GM12878 (cell line): ENCODE measurements at regions not wholly inside any gene's neighbourhood (a gene's known extent, or its start where the extent isn't known, plus 50 kb on each side); places are given as distances from the start of the nearest gene placed in this dataset.

ENCODE experiments used
- ATAC-seq: fragments of 200-7000 bp; cut with Tn5 transposase; 3 replicates; pipeline ENCODE4 v1.9.1; 2020; ENCODE audit warnings: mild to moderate bottlenecking, moderate library complexity
- BruUV-seq: library from RNA; stranded (reverse); fragments of 400-500 nt; replicated peaks from 2 replicates; lab custom pipeline; 2021; lab: Mats Ljungman, UMichigan
- CTCF ChIA-PET: fragments of 300-600 bp; sonication (Branson Sonifier 250); formaldehyde crosslinking; extraction: SDS; loops from one replicate; lab custom pipeline; 2021; ENCODE audit warnings: inconsistent platforms; lab: Yijun Ruan, JAX
- POLR2A ChIA-PET: fragments of 350-600 bp; formaldehyde crosslinking; extraction: SDS; loops from one replicate; lab custom pipeline; 2021; ENCODE audit warnings: inconsistent platforms; lab: Charles Lee
- RAD21 ChIA-PET: fragments of 300-600 bp; sonication (Branson Sonifier 250); formaldehyde crosslinking; loops from one replicate; lab custom pipeline; 2023; ENCODE audit warnings: antibody characterized with exemption; ENCODE audit not compliant: unreplicated experiment; lab: Charles Lee
- SMC1A ChIA-PET: fragments of 300-600 bp; sonication (Branson Sonifier 250); formaldehyde crosslinking; loops from one replicate; lab custom pipeline; 2023; ENCODE audit not compliant: unreplicated experiment, uncharacterized antibody; lab: Charles Lee
- DNase-seq: peaks from one replicate; pipeline ENCODE4 v3.0.0-alpha.2; 2011; ENCODE audit warnings: low read depth, low spot score
- FAIRE-seq: peaks from 3 replicates; lab custom pipeline; 2011; peaks lifted over from hg19 to GRCh38; lab: Jason Lieb, UNC
- H2AFZ ChIP-seq: 2 replicates; pipeline ENCODE4 v1.6.0; 2011; ENCODE audit warnings: low read depth, low read length, control low read depth; ENCODE audit not compliant: control insufficient read depth
- H3K27ac ChIP-seq: 2 replicates; pipeline ENCODE4 v1.5.1; 2011; ENCODE audit warnings: control low read depth; ENCODE audit not compliant: control insufficient read depth, insufficient read depth
- H3K27me3 ChIP-seq, 2 experiments: replicated peaks in 1 of 2; 2 replicates each; pipeline versions ENCODE4 v1.6.0 to v1.6.1; 2011; ENCODE audit warnings: low read length in 1 of 2; ENCODE audit not compliant: control insufficient read depth in 2 of 2, insufficient read depth in 2 of 2
- H3K36me3 ChIP-seq, 2 experiments: 2 replicates each; pipeline ENCODE4 v1.5.1; 2011; ENCODE audit warnings: low read length in 1 of 2; ENCODE audit not compliant: control insufficient read depth in 2 of 2, insufficient read depth in 2 of 2
- H3K4me1 ChIP-seq: 2 replicates; pipeline ENCODE4 v1.6.1; 2011; ENCODE audit warnings: mild to moderate bottlenecking, low read length, moderate library complexity, mixed read lengths; ENCODE audit not compliant: control insufficient read depth, insufficient read depth
- H3K4me2 ChIP-seq: 2 replicates; pipeline ENCODE4 v1.6.0; 2011; ENCODE audit warnings: control low read depth; ENCODE audit not compliant: control insufficient read depth, insufficient read depth
- H3K4me3 ChIP-seq: fragments of 200-600 bp; sonication (generic); 2 replicates; pipeline ENCODE4 v1.5.1; 2016
- H3K79me2 ChIP-seq: 2 replicates; pipeline ENCODE4 v1.6.0; 2011; ENCODE audit warnings: low read length; ENCODE audit not compliant: control insufficient read depth, insufficient read depth
- H3K9ac ChIP-seq: 2 replicates; pipeline ENCODE4 v1.8.0; 2011; ENCODE audit warnings: low read length, control low read depth, mixed read lengths; ENCODE audit not compliant: control insufficient read depth, insufficient read depth
- H3K9me3 ChIP-seq: replicated peaks from 3 replicates; pipeline ENCODE4 v1.5.1; 2011; ENCODE audit warnings: mild to moderate bottlenecking, low read length; ENCODE audit not compliant: control insufficient read depth, insufficient read depth
- H4K20me1 ChIP-seq: 2 replicates; pipeline ENCODE4 v1.6.0; 2011; ENCODE audit not compliant: control insufficient read depth, insufficient read depth
- CHD2 ChIP-seq: IDR thresholded peaks from 2 replicates; pipeline ENCODE4 v1.6.1; 2011; ENCODE audit warnings: low read depth, low read length, improper control_type of control experiment, borderline replicate concordance
- CTCF ChIP-seq, 3 experiments: IDR thresholded peaks in 2 of 3; conservative IDR thresholded peaks in 1 of 3; 2 replicates each; pipeline ENCODE4 v1.5.1; 2011; ENCODE audit warnings: low read depth in 3 of 3, low read length in 3 of 3, mild to moderate bottlenecking in 3 of 3, control low read depth in 2 of 3, moderate library complexity in 2 of 3, inconsistent platforms in 1 of 3, mixed read lengths in 1 of 3; ENCODE audit not compliant: control insufficient read depth in 2 of 3, insufficient read depth in 1 of 3; ENCODE audit errors: extremely low read depth in 1 of 3
- E4F1 ChIP-seq: fragments of 450-650 bp; IDR thresholded peaks from 2 replicates; pipeline ENCODE4 v1.6.1; 2018; ENCODE audit warnings: borderline replicate concordance, mild to moderate bottlenecking; ENCODE audit not compliant: partially characterized antibody
- IRF3 ChIP-seq: fragments of 450-650 bp; IDR thresholded peaks from 2 replicates; pipeline ENCODE4 v1.6.1; 2014; ENCODE audit warnings: mild to moderate bottlenecking
- MTA2 ChIP-seq: fragments of 450-650 bp; IDR thresholded peaks from 2 replicates; pipeline ENCODE4 v1.6.1; 2016; ENCODE audit warnings: low read depth, mild to moderate bottlenecking, moderate library complexity
- NFIC ChIP-seq: IDR thresholded peaks from 2 replicates; pipeline ENCODE4 v1.6.1; 2012; ENCODE audit warnings: low read depth, mild to moderate bottlenecking, inconsistent platforms, low read length, moderate library complexity
- POLR2A ChIP-seq: IDR thresholded peaks from 2 replicates; pipeline ENCODE4 v1.6.1; 2011; ENCODE audit warnings: low read depth, mild to moderate bottlenecking, low read length
- SP1 ChIP-seq: IDR thresholded peaks from one replicate; pipeline ENCODE4 v1.6.1; 2011; ENCODE audit warnings: low read depth, low read length
- STAT1 ChIP-seq: fragments of 450-650 bp; conservative IDR thresholded peaks from 2 replicates; pipeline ENCODE4 v1.6.1; 2014; ENCODE audit warnings: antibody characterized with exemption, mild to moderate bottlenecking
- ZNF592 ChIP-seq: fragments of 450-650 bp; IDR thresholded peaks from 2 replicates; pipeline ENCODE4 v1.6.1; 2017; ENCODE audit warnings: mild to moderate bottlenecking, moderate library complexity
- ZNF687 ChIP-seq: fragments of 450-650 bp; IDR thresholded peaks from 2 replicates; pipeline ENCODE4 v1.6.1; 2017; ENCODE audit warnings: mild to moderate bottlenecking, moderate library complexity
- WGBS: methylation state at CpG from one replicate; pipeline ENCODE4 v1.1.6; 2016; ENCODE audit warnings: low lambda C conversion rate; ENCODE audit not compliant: insufficient replicate concordance, insufficient coverage; ENCODE audit errors: missing lambda C conversion rate; 5-methylcytosine and 5-hydroxymethylcytosine counted together
- in situ Hi-C: fragments of 300-500 bp; cut with MboI; formaldehyde crosslinking; loops from 9 replicates; pipeline ENCODE4 v1.14.3; 2018; ENCODE audit warnings: mixed read lengths
- intact Hi-C: fragments of 100-400 bp; cut with micrococcal nuclease; formaldehyde crosslinking; loops from one replicate; pipeline ENCODE4 v1.14.2; 2022; ENCODE audit not compliant: unreplicated experiment

- no peak for DNase-seq
- no peak overlapping the region for H3K27ac ChIP-seq
- no peaks in the 10 kb centered on the region for H3K36me3 ChIP-seq
- H3K9me3 ChIP-seq = no peaks in the 10 kb centered on the region
- no peaks in the 10 kb centered on the region for H3K27me3 ChIP-seq
- H3K4me2 ChIP-seq = no peak overlapping the region
- intact Hi-C loops (no loop called here), in situ Hi-C loops (no loop called here)
- no peak for FAIRE-seq
- H2AFZ ChIP-seq = no peak overlapping the region
- ChIA-PET CTCF (no interaction called here), POLR2A (no interaction called here), RAD21 (interaction anchor here (0.6 kb wide), 1 partner anchor 272 kb away, joined by 3 read pairs; no protein-coding TSS in a partner anchor), SMC1A (no interaction called here)
- no peak overlapping the region for H3K4me3 ChIP-seq
- H4K20me1 ChIP-seq = no peaks in the 10 kb centered on the region
- ATAC-seq = no peak
- no peaks in the 10 kb centered on the region for H3K79me2 ChIP-seq
- H3K9ac ChIP-seq = no peak overlapping the region
- WGBS = 15% methylated on average over 2 of the region's 2 CpGs
- H3K4me1 ChIP-seq = no peaks in the 10 kb centered on the region
- no TSS peak for BruUV-seq
- TF ChIP-seq NFIC = no peak
- no peak for TF ChIP-seq STAT1
- TF ChIP-seq ZNF592 = no peak
- no peak for TF ChIP-seq POLR2A
- TF ChIP-seq E4F1 = no peak
- TF ChIP-seq ZNF687 = no peak
- TF ChIP-seq CHD2 = no peak
- TF ChIP-seq CTCF (IDR thresholded peaks at IDR 0.05 in 2 of 3, conservative IDR thresholded peaks at IDR 0.05 in 1 of 3; ENCODE audit: control insufficient read depth in 2 of 3, extremely low read depth in 1 of 3, insufficient read depth in 1 of 3, low read depth in 3 of 3, low read length in 3 of 3) = no peak
- TF ChIP-seq SP1 = no peak
- TF ChIP-seq IRF3 = no peak
- TF ChIP-seq MTA2 = no peak
These were observed 305.9 kb upstream of the MTNR1B start for GRCh38 chr11:92663539-92663938.
